GM21381 (cell line): ENCODE measurements at regions not wholly inside any gene's neighbourhood (a gene's known extent, or its start where the extent isn't known, plus 50 kb on each side); places are given as distances from the start of the nearest gene placed in this dataset.
A peak's percentile ranks its signal among the peaks of the same experiment; 100 is the strongest.
"Not testable (repeated sequence)": the region's sequence is repeated elsewhere in the genome, so short reads cannot be mapped to it uniquely, and the experiment has no call there.

Experiments used
- ATAC-seq: cut with Tn5 transposase; IDR thresholded peaks from one replicate; pipeline ENCODE4 v1.9.1; 2021; ENCODE audit warnings: mild to moderate bottlenecking, moderate library complexity; ENCODE audit not compliant: unreplicated experiment

DNA sequence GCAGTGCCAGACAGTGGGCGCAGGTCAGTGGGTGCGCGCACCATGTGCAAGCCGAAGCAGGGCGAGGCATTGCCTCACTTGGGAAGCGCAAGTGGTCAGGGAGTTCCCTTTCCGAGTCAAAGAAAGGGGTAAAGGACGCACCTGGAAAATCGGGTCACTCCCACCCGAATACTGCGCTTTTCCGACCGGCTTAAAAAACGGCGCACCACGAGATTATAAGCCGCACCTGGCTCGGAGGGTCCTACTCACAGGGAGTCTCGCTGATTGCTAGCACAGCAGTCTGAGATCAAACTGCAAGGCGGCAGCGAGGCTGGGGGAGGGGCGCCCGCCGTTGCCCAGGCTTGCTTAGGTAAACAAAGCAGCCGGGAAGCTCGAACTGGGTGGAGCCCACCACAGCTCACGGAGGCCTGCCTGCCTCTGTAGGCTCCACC is 77.9 kb downstream of the NR4A2 start:
- not testable (repeated sequence) for ATAC-seq

DNA sequence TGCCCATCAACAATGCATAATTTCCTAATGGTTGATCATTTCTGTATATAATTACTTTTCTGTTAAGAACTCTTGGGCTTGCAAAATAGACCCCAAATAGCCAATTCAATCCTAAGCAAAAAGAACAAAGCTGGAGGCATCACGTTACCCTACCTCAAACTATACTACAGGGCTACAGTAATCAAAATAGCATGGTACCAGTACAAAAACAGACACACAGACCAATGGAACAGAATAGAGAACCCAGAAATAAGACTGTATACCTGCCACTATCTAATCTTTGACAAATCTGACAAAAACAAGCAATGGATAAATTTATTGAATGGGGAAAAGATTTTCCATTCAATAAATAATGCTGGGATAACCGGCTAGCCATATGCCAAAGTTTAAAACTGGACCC is 78.8 kb downstream of the NR4A2 start:
- no peak for ATAC-seq

DNA sequence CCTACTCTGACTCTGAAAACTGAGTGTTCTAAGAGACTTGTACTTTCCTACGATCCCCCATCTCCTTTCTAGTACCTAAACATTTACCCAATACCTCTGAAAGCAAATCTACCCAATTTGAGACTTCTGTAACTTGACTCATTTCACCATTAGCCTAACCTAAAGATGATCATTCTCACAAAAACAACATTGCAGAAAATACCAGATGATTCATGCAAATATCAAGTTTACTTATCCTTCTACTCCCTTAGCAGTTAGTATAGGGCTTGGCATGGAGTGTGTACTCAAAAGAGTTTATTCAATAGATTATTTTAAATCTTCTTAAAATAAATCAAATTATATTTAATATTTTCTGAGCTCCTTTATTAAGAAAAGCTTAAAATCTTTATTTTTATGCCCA is 89.6 kb downstream of the NR4A2 start:
- no peak for ATAC-seq

DNA sequence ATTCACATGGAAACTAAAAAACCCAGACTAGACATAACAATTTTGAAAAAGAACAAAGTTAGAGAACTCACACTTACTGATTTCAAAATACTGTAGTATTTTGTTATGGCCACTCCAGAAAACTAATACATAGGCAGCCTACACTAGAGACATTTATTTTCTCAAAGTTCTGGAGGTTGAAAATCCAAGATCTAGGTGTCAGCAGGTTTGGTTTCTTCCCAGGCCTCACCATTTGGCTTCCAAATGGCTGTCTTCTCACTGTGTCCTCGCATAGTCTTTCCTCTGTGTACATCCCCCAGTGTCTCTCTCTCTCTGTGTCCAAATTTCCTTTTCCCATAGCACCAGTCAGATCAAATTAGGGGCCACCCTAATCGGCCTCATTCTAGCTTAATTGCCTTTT is 95.0 kb downstream of the NR4A2 start:
- ATAC-seq, result no peak

DNA sequence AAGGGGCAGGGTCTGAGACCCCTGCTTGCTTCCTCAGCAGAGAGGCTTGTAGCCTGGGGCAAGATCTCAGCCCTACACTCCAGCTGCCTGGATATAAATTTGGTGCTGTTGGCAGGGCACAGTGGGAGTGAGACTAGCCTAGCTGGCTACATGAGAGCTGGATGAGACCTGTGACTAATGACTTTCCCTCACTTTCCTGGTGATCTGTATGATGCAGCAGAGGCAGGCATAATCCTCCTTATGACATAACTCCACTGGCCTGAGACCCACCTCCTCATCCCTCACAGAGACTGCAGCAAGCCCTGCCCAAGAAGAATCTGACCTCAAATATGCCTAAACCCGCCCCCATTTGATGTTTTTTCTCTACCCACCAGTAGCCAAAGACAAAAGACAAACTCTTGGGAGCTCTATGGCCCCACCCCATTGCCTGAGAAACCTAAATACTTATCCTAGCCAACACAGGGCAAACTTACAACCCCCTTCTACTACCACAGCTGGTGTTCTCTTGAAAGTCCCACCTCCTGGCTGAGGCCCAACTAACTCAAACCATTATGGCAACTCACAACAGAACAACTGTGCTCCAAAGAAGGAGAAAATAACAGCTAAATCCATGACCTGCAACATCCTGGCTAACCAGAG is 102.7 kb downstream of the NR4A2 start:
- no peak for ATAC-seq

DNA sequence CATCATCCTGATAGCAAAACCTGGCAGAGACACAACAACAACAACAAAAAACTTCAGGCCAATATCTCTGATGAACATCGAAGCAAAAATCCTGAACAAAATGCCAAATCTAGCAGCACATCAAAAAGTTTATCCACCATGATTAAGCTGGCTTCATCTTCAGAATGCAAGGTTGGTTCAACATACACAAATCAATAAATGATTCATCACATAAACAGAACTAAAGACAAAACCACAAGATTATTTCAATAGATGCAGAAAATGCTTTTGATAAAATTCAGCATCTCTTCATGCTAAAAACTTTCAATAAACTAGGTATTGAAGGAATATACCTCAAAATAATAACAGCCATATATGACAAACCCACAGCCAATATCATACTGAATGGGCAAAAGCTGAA is 109.2 kb downstream of the NR4A2 start:
- not testable (repeated sequence) for ATAC-seq

DNA sequence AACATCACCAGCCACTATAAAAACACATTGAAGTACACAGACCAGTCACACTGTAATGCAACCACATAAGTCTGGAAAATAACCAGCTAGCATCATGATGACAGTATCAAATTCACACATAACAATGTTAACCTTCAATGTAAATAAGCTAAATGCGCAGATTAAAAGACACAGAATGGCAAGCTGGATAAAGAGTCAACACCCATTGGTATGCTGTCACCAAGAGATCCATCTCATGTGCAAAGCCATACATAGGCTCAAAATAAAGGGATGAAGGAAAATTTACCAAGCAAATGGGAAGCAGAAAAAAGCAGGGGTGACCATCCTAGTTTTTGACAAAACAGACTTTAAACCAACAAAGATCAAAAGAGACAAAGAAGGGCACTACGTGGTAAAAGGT is 110.8 kb downstream of the NR4A2 start:
- no peak for ATAC-seq

DNA sequence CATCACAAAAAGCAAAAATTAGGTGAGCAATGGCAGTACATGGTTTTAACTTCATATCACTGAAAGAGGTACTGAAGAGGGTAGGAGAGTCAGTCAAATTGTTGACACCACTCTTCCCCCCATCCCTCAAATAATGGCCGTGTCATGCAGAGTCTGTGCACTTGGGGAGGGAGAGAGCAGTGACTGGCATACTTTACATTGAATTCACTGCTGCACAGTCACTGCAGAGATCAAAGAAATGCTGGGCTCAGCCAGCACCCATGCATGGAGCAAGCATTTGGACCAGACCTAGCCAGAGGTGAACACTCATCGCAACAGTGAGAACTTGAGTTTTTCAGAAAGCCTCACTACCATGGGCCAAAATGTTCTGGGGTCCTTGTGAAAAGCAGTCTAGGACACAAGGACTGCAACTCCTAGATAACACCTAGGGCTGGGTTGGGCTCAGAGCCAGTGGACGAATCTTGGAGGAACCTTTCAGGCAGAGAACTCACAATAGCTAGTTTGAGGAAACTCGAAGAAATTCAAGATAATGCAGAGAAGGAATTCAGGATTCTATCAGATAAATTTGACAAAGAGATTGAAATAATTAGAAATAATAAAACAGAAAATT is 112.9 kb downstream of the NR4A2 start:
- no peak for ATAC-seq

DNA sequence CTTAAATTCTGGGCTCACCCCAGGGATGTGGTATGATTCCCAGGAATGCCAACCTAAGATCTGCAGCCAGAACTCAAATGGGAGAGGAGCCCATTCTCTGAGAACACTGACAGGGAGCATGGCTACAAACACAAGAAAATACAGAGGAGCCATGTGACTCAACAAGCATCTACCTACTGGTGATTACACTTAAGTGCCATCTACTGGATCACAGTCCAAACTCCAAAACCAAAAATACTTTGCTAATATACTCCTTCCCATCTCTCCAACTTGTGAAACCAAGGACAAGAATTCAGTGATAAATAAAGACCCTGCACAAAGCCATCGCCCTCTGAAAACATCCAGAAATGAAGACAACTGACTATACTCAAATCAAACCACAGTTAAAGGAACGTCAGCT is 116.9 kb downstream of the NR4A2 start:
- no peak for ATAC-seq

DNA sequence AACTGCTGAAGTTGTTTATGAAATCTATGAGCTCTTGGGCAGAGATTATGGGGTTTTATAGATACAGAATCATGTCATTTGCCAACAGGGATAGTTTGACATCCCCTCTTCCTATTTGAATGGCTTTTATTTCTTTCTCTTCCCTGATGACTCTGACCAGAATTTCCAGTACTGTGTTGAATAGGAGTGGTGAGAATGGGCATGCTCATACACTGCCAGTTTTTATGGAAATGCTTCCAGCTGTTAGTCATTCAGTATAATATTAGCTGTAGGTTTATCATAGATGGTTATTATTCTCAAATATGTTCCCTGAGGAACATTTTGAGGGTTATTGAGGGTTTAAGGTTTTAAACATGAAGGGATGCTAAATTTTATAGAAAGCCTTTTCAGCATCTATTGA is 121.2 kb downstream of the NR4A2 start:
- ATAC-seq, result no peak

DNA sequence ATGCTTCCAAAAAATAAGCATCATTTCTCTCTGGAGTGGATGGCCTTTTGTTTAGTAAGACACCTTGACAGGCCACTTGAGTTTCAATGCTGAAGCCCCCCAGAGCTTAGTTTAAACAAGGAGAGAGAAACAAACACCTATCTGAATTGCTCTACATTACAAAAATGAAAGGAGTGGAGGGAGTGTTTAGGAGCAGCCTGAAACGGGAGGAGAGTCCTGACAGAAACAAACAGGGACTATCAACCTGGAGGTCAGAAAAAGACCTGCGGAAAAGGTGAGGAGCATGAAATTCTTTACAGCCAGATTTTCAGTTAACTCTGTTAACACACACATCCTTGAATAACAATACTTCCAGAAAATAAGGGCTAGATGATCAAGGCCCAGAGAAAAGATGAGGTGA is 126.2 kb downstream of the NR4A2 start:
- ATAC-seq, result no peak

DNA sequence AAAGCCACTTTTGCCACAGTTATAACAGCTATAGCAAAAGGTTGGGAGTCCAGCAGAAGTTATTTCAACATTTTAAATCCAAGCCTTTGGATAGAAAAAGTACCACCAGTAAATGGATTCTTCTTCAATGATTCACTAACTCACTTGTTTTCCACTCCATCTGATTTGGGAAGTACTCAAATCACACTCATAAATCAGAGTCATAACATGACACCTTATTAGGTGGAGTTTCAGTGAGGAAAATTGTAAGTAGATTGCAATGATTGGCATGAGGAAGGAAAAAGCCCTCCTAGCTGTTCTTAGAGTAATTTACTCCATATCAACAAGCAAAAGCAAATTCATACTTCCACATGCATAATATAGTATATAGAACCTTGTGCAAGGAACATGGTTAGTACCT is 132.9 kb downstream of the NR4A2 start:
- ATAC-seq, result no peak

DNA sequence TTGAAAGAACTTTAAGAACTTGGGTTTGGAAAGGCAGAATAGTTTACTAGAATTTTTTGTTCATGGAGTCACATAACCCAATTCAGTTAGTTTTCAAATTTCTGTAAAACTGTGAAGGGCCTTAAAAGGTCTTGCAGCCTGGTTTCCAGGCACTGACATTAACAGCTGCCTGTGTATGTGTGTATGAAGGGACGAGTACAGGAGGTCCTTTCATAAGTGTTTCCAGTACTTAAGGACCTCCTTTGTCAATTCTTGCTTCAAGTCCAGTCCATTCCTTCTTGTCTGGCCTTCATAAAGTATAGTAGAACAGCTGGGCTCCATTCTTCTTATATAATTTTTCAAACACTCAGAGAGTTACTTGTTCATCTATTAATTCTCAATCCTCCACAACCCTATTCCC is 136.5 kb downstream of the NR4A2 start:
- ATAC-seq, result no peak

DNA sequence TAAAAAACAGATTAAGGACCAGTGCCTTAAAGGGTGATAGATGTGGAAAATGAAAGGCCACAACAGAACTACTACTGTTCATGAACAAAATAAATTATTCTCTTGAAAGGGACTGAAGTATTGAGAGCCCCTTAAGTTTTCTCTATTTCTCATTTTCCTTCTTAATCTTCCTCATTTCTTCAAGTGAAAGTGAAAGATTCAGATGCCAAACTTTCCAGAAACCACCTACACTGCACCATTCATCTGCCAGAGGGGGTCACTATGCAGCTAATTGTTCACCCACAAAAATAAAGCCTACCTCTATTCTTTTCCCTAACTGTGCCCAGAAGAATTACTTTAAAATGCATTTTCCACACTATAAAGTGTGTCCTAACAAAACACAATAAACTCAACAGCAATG is 140.1 kb downstream of the NR4A2 start:
- ATAC-seq, result peak; percentile 53

DNA sequence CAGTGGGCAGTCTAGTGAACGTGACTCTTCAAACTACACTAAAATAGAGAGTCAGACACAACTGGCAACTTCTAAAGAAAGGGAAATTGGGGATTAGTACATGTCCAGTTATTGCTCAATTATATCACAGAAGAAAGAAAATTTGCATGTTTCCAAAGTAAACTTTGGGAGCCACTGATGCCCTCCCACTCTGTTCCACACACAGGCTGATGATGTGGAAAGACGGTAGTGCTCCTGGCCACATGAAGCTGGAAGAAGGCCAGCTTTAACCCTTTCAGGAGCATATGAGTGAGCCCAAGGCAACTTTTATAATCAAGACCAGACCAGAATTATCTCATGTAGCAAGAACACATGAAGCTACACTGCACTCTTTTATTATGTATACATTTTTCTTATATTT is 141.0 kb downstream of the NR4A2 start:
- ATAC-seq, result no peak

DNA sequence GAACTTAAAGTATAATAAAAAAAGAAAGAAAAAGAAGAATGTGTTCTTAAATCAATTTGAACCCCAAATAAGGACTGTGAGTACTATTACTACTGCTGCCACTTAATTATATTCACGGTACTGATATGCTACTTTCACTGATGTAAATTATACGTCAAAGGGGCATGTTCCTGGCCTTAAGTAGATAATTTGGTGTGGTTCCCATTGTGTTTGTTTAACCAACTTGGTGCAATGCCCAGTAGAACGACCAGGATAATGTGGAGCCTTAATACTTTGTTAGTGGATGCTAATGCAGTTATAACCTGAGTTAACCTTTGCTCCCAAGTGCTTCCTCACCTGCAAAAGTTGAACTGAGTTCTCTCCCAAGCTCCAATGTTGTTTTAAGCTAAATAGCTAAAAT is 142.0 kb downstream of the NR4A2 start:
- no peak for ATAC-seq

DNA sequence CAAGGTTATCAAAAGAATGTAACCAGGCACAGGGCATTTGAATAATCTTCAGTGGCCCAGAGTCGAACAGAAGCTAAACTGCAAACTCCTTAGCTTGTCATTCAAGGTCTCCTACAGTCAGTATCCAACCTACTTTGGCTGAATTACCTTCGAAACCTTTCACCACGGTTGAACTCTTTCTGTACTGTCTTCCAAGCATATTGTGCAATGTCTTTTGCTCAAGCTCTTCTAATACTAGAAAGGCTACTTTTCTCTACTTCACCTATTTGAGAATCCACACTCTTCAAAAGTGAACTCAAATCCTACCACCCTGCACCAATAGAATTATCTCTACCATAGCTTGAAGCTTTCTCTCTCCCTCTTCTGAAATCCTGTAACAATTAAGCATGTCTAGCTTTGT is 142.9 kb downstream of the NR4A2 start:
- no peak for ATAC-seq

DNA sequence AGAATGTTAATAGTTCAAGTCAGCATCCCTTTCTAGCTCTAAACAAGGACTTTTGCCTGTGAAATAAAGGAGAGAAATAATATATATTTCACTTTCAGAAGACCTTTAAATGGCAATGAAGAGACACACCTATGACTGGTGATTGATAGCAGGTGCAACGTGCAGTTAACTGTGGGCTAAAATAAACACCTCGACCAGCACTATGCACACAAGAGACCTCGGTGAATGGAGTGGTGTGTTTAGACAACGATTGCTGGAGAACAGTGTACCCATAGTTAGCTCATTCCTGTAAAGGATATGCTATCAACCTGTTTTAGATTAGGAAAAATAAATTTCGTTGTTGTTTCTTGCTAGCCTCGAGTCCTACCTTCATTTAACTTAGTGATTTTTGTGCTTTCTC is 143.4 kb downstream of the NR4A2 start:
- ATAC-seq, result no peak

DNA sequence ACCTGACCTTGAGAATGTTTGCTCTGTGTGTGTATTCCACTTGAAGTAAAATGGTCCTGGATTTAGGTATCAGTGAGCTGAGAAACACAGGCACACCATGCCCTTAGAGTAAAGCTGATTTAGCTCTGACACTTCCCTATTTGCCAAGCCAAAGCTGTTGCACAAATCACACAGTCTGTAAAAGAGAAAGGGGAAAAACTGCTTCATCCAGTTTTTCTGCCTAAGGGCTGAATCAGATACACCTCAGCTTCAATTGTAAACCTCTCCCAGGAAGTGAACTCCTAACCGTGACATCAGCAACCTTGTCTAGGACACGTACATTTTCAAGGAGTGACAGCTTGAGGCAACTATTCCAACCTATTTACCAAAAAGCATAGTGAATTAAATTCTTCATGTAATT is 150.4 kb downstream of the NR4A2 start:
- ATAC-seq, result no peak

DNA sequence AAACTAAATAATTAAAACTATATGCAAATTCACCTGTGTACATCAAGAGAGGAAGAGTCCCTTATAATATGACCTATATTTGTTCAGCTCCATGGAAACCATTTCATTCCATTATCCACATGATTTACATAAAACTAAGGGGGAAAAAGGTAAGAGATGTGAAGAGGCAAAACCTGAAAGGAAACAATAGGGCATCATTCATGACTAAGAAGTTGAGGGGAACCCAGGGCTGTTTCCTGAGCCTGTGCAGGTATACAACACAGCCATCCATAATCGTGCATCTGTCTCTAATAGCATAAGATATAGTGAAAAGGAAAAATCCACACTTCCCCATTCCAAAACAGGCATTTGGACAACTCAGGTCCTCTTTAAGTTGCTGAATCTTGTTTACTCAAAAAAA is 151.3 kb downstream of the NR4A2 start:
- no peak for ATAC-seq

DNA sequence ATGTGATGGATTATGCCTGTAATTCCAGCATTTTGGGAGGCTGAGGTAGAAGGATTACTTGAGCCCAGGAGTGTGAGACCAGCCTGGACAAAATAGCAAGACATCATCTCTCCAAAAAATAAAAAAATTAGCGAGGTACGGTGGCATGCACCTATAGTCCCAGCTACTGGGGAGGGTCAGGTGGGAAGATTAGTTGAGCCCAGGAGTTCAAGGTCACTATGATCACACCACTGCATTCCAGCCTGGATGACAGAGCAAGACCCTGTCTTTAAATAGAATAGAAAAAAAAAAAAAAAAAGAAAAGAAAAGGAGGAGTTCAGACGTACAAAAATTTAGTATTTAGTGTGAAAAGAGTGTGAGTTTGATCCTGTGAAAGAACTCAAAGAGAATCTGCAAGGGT is 154.9 kb downstream of the NR4A2 start:
- ATAC-seq, result no peak

DNA sequence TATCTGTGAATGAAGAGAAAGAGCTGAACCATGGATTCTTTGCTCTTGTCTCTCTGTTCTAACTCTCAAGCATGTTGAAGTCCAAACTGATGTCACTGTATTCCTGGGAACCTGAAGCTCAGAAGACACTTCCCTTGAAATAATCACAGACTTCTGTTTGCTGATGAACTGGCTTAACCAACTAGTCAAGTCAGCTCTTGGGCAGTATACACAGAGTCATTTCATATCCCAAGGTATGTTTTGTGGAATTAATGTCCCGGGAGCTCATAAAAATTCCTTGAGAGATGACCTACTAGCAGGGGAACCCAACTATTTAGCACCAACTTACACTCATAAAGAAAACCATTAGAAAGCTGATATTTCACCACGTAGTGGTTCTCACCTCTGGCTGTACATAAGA is 156.6 kb downstream of the NR4A2 start:
- no peak for ATAC-seq

DNA sequence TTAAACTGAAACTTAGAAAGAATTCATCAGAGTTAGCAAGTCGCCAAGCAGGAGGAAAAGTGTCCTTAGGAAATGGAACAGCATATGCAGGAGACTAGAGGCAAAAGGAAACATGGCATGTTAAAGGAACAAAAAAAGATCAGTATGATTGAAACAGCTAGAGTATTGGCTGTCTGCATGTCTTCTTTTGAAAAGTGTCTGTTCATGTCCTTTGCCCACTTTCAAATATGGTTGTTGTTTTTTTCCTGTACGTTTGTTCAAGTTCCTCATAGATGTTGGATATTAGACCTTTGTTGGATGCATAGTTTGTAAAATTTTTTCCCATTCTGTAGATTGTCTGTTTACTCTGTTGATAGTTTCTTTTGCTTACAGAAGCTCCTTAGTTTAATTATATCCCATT is 161.6 kb downstream of the NR4A2 start:
- no peak for ATAC-seq
